ENCODE measurements at regions not wholly inside any gene's neighbourhood (a gene's known extent, or its start where the extent isn't known, plus 50 kb on each side); places are given as distances from the start of the nearest gene placed in this dataset.

DNA sequence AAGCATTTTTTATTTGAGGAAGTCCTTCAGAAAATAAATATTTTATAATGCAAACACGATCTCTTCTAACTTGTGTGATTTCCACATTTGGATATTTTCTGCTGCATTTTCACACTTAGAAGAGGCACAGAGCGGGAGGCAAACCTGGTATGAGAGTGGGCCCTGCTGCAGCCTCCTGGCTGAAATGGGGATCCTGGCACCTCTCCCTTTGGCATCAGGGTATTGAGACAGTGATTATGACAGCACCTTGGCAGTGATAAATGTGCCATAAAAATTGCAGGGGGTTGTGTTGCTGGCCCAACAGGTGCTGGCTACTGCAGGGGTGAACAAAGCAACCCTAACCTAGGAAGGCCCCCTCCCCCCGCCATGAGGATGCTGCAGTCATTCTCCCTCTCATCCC, 128.6 kb downstream of the TSN start:
- no peaks in the 10 kb centered on the region for H3K4me1 Mint-ChIP-seq (ENCODE audit: low read depth)

DNA sequence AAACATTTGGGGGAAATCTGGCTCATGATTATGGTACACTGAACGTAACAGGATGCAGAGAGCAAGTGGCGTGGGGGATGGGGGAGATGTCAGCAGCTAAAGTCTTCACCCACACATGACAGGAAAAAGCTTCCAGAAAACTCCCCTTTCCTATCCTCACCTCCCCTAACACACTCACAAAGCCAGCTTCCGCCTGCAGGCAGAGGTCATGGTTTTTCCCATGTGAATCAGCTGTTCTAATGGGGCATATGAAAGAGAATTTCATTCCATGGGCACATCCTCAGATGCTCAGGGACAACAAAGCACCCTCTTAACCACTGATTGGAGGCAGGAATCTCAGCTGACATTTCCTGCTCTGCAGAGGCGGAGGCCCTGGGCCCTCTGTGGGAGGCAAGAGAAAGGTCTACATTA, 129.1 kb downstream of the TSN start:
- no peak for DNase-seq (ENCODE audit: low spot score)

More for the DNA sequence above, 128.6 kb downstream of the TSN start:
- Mint-ChIP-seq H3K4me3 (ENCODE audit: unreplicated experiment) (no peak overlapping the region), H3K27ac (ENCODE audit: unreplicated experiment) (no peak overlapping the region), H3K9me3 (ENCODE audit: low read depth) (no peaks in the 10 kb centered on the region), H3K27me3 (ENCODE audit: low read depth) (peaks cover 2% of the 10 kb centered on the region), H3K36me3 (ENCODE audit: low read depth) (no peaks in the 10 kb centered on the region)
- TF ChIP-seq, protein P1, sequence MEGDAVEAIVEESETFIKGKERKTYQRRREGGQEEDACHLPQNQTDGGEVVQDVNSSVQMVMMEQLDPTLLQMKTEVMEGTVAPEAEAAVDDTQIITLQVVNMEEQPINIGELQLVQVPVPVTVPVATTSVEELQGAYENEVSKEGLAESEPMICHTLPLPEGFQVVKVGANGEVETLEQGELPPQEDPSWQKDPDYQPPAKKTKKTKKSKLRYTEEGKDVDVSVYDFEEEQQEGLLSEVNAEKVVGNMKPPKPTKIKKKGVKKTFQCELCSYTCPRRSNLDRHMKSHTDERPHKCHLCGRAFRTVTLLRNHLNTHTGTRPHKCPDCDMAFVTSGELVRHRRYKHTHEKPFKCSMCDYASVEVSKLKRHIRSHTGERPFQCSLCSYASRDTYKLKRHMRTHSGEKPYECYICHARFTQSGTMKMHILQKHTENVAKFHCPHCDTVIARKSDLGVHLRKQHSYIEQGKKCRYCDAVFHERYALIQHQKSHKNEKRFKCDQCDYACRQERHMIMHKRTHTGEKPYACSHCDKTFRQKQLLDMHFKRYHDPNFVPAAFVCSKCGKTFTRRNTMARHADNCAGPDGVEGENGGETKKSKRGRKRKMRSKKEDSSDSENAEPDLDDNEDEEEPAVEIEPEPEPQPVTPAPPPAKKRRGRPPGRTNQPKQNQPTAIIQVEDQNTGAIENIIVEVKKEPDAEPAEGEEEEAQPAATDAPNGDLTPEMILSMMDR (IDR thresholded peaks at IDR 0.05), result no peak
- no peak for DNase-seq (ENCODE audit: low spot score)

DNA sequence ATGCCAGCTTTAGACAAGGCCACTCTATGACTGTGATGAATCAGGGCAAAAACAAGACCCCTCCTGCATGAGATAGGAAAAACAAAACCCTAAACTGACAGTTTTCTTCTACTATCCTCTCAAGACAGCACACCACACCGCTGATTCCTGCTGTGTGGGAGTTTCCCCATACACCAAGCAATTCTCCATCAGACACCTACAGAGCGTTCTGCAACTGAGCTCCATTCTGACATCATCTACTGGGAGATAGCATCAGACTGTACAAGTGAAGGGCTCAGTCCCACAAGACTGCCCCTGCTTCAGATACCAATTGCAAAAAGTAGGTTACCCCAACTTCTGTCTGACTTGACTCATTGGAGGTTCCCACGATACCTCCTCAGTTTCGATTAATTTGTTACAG, 130.6 kb downstream of the TSN start:
- TF ChIP-seq, protein P1 (IDR thresholded peaks at IDR 0.05), result no peak
- no peak overlapping the region for H3K27ac Mint-ChIP-seq (ENCODE audit: unreplicated experiment)
- no peak for DNase-seq (ENCODE audit: low spot score)
- H3K36me3 Mint-ChIP-seq (ENCODE audit: low read depth), result no peaks in the 10 kb centered on the region
- H3K4me1 Mint-ChIP-seq (ENCODE audit: low read depth), result no peaks in the 10 kb centered on the region
- H3K9me3 Mint-ChIP-seq (ENCODE audit: low read depth), result no peaks in the 10 kb centered on the region
- H3K4me3 Mint-ChIP-seq (ENCODE audit: unreplicated experiment), result no peak overlapping the region
- peaks cover 2% of the 10 kb centered on the region for H3K27me3 Mint-ChIP-seq (ENCODE audit: low read depth)

More for the DNA sequence above, 129.1 kb downstream of the TSN start:
- Mint-ChIP-seq H3K36me3 (ENCODE audit: low read depth) (no peaks in the 10 kb centered on the region), H3K4me3 (ENCODE audit: unreplicated experiment) (no peak overlapping the region), H3K27me3 (ENCODE audit: low read depth) (peaks cover 2% of the 10 kb centered on the region), H3K4me1 (ENCODE audit: low read depth) (no peaks in the 10 kb centered on the region), H3K9me3 (ENCODE audit: low read depth) (no peaks in the 10 kb centered on the region), H3K27ac (ENCODE audit: unreplicated experiment) (no peak overlapping the region)
- TF ChIP-seq, protein P1 (IDR thresholded peaks at IDR 0.05), result no peak

DNA sequence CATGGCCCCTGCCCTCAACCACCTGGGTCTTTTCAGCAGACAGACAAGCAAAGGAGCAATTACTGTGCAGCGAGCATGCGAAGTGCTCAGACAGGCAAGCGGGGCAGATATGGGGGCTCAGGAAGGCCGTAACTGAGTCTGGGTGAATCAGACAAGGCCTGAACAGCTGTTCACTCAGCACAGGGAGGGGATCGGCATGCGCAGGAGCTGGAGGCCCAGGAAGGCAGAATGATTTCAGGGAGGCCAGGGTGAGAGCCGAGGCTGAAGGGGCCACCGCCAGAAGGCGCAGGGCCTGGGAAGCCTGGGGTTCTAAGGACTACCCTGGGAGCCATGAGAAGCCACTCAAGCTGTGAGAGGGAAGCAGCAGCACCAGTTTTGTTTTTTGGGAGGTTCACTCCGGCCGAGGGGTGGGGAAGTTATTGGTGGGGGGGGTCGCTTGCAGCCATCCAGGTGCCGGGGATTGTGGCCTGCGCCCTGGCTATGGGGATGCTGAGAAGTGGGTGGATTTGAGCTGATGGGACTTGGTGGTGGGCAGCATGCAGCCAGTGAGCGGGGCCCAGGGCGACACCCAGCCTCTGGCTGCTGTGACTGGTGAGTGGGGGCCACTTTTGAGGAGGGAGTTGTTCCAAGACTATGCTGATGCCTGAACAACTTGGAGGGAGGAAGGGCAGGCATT, 132.2 kb downstream of the TSN start:
- H3K9me3 Mint-ChIP-seq (ENCODE audit: low read depth), result no peaks in the 10 kb centered on the region
- H3K4me1 Mint-ChIP-seq (ENCODE audit: low read depth), result no peaks in the 10 kb centered on the region
- H3K4me3 Mint-ChIP-seq (ENCODE audit: unreplicated experiment), result no peak overlapping the region
- H3K27ac Mint-ChIP-seq (ENCODE audit: unreplicated experiment), result no peak overlapping the region
- H3K36me3 Mint-ChIP-seq (ENCODE audit: low read depth), result no peaks in the 10 kb centered on the region
- no peak for DNase-seq (ENCODE audit: low spot score)
- TF ChIP-seq, protein P1 (IDR thresholded peaks at IDR 0.05), result no peak
- H3K27me3 Mint-ChIP-seq (ENCODE audit: low read depth), result peaks cover 4% of the 10 kb centered on the region

DNA sequence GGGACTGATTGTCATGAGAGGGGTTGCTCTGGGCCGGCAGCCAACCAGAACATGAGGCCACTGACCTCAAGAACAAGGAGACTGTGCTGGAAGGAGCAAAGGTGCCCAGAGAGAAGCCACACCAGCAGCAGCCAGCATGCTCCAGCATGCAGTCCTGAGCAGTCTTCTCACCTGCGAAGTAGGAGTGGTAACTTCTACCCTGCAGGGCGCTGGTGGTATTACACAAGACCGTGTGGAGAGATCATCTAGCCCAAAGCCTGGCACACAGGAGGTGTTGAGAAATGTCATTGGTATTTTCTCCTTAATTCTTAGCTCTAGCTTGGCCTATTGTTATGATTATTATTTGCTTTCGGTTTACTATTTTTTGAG, 132.7 kb downstream of the TSN start:
- no peak overlapping the region for H3K4me3 Mint-ChIP-seq (ENCODE audit: unreplicated experiment)
- H3K36me3 Mint-ChIP-seq (ENCODE audit: low read depth), result no peaks in the 10 kb centered on the region
- H3K27ac Mint-ChIP-seq (ENCODE audit: unreplicated experiment), result no peak overlapping the region
- TF ChIP-seq, protein P1 (IDR thresholded peaks at IDR 0.05), result peak; percentile 43
- H3K4me1 Mint-ChIP-seq (ENCODE audit: low read depth), result no peaks in the 10 kb centered on the region
- H3K9me3 Mint-ChIP-seq (ENCODE audit: low read depth), result no peaks in the 10 kb centered on the region
- H3K27me3 Mint-ChIP-seq (ENCODE audit: low read depth), result peaks cover 4% of the 10 kb centered on the region
- DNase-seq (ENCODE audit: low spot score), result no peak

Data from chondrocyte (in vitro differentiated cells).